Fibroblast of skin of left biceps (primary cell): ENCODE measurements at regions not wholly inside any gene's neighbourhood (a gene's known extent, or its start where the extent isn't known, plus 50 kb on each side); places are given as distances from the start of the nearest gene placed in this dataset.
"Not testable (repeated sequence)": the region's sequence is repeated elsewhere in the genome, so short reads cannot be mapped to it uniquely, and the experiment has no call there.

ENCODE experiments used
- DNase-seq, 2 experiments: peaks; one replicate each; pipeline ENCODE4 v3.0.0-alpha.2; 2013; ENCODE audit warnings: low read depth in 2 of 2

- DNase-seq: no peak
Measured at GRCh38 chr6:134605034-134605433, 287.1 kb upstream of the SGK1 start.

- DNase-seq: no peak
Measured at GRCh38 chr6:134604014-134604676, 286.2 kb upstream of the SGK1 start.

GRCh38 chr6:134603561-134603960 is 285.6 kb upstream of the SGK1 start:
- no peak for DNase-seq

GRCh38 chr6:134602123-134602522 is 284.2 kb upstream of the SGK1 start:
- no peak for DNase-seq

GRCh38 chr6:134600671-134601070 is 282.8 kb upstream of the SGK1 start:
- no peak for DNase-seq

- no peak for DNase-seq
Measured at GRCh38 chr6:134599079-134599478, 281.2 kb upstream of the SGK1 start.

GRCh38 chr6:134596191-134596590 is 278.3 kb upstream of the SGK1 start:
- no peak for DNase-seq

GRCh38 chr6:134594881-134595280 is 277.0 kb upstream of the SGK1 start:
- no peak for DNase-seq

- DNase-seq: no peak
Measured at GRCh38 chr6:134593887-134594286, 276.0 kb upstream of the SGK1 start.

GRCh38 chr6:134593442-134593841 is 275.5 kb upstream of the SGK1 start:
- no peak for DNase-seq

- no peak for DNase-seq
Measured at GRCh38 chr6:134593024-134593423, 275.1 kb upstream of the SGK1 start.

- no peak for DNase-seq
Measured at GRCh38 chr6:134590449-134590848, 272.5 kb upstream of the SGK1 start.

GRCh38 chr6:134590004-134590403 is 272.1 kb upstream of the SGK1 start:
- DNase-seq: no peak

GRCh38 chr6:134589512-134589911 is 271.6 kb upstream of the SGK1 start:
- peak; percentile 93 for DNase-seq

GRCh38 chr6:134588267-134588666 is 270.4 kb upstream of the SGK1 start:
- DNase-seq: no peak

- DNase-seq: no peak
Measured at GRCh38 chr6:134585517-134585873, 267.6 kb upstream of the SGK1 start.

GRCh38 chr6:134584847-134585516 is 267.1 kb upstream of the SGK1 start:
- DNase-seq: no peak

GRCh38 chr6:134577998-134578397 is 260.1 kb upstream of the SGK1 start:
- no peak for DNase-seq

GRCh38 chr6:134575221-134575620 is 257.3 kb upstream of the SGK1 start:
- no peak for DNase-seq

- no peak for DNase-seq
Measured at GRCh38 chr6:134574491-134574890, 256.6 kb upstream of the SGK1 start.

GRCh38 chr6:134569996-134570395 is 252.1 kb upstream of the SGK1 start:
- DNase-seq: not testable (repeated sequence)

- no peak for DNase-seq
Measured at GRCh38 chr6:134564705-134565104, 246.8 kb upstream of the SGK1 start.

- DNase-seq: no peak
Measured at GRCh38 chr6:134560019-134560418, 242.1 kb upstream of the SGK1 start.

- DNase-seq: no peak
Measured at GRCh38 chr6:134557509-134557908, 239.6 kb upstream of the SGK1 start.
